HCT116 (cell line): ENCODE measurements at regions not wholly inside any gene's neighbourhood (a gene's known extent, or its start where the extent isn't known, plus 50 kb on each side); places are given as distances from the start of the nearest gene placed in this dataset.

Source experiments
- CBX3 ChIP-seq: IDR thresholded peaks from 2 replicates; pipeline ENCODE4 v1.6.1; 2012; ENCODE audit warnings: low read depth
- CTCF ChIP-seq, 3 experiments: fragments of 200-600 bp in 1 of 3; sonication (generic) in 1 of 3; IDR thresholded peaks in 2 of 3; conservative IDR thresholded peaks in 1 of 3; 2 replicates each; pipeline ENCODE4 v1.5.1; 2012 to 2017; ENCODE audit warnings: low read depth in 2 of 3, low read length in 2 of 3, antibody characterized with exemption in 1 of 3, borderline replicate concordance in 1 of 3, control low read depth in 1 of 3, mild to moderate bottlenecking in 1 of 3, mixed read lengths in 1 of 3, mixed run types in 1 of 3, moderate library complexity in 1 of 3; ENCODE audit not compliant: insufficient read depth in 1 of 3
- EZH2phosphoT487 ChIP-seq: fragments of 200-600 bp; IDR thresholded peaks from 2 replicates; pipeline ENCODE4 v1.6.1; 2018; ENCODE audit warnings: antibody characterized with exemption, borderline replicate concordance
- POLR2A ChIP-seq: IDR thresholded peaks from 2 replicates; pipeline ENCODE4 v1.7.0; 2011; ENCODE audit warnings: borderline replicate concordance; ENCODE audit not compliant: insufficient read depth, insufficient read length; ENCODE audit errors: extremely low read depth
- SIN3A ChIP-seq: IDR thresholded peaks from 2 replicates; pipeline ENCODE4 v1.6.1; 2012; ENCODE audit warnings: low read depth
- ZBTB33 ChIP-seq: IDR thresholded peaks from 2 replicates; pipeline ENCODE4 v1.6.1; 2011; ENCODE audit warnings: mild to moderate bottlenecking, low read length, moderate library complexity; ENCODE audit not compliant: insufficient replicate concordance; ENCODE audit errors: extremely low read depth

- no peak for TF ChIP-seq SIN3A
- no peak for TF ChIP-seq CTCF (IDR thresholded peaks at IDR 0.05 in 2 of 3, conservative IDR thresholded peaks at IDR 0.05 in 1 of 3; ENCODE audit: borderline replicate concordance in 1 of 3, insufficient read depth in 1 of 3, low read depth in 2 of 3, low read length in 2 of 3)
- TF ChIP-seq POLR2A = no peak
- TF ChIP-seq CBX3 = no peak
- TF ChIP-seq EZH2phosphoT487 = no peak
- TF ChIP-seq ZBTB33 = no peak
Measured at GRCh38 chr18:14945984-14946383, 198.0 kb downstream of the ANKRD30B start.
